Right lobe of liver (tissue), 6 donors: ENCODE measurements at regions not wholly inside any gene's neighbourhood (a gene's known extent, or its start where the extent isn't known, plus 50 kb on each side); places are given as distances from the start of the nearest gene placed in this dataset.
"Not testable (repeated sequence)": the region's sequence is repeated elsewhere in the genome, so short reads cannot be mapped to it uniquely, and the experiment has no call there.

ENCODE experiments used
- ATAC-seq, 4 donors: fragments of 200-7000 bp; cut with Tn5 transposase; one replicate each; pipeline ENCODE4 v1.9.1; 2020; ENCODE audit warnings: mild to moderate bottlenecking in 4 of 4, moderate library complexity in 4 of 4
- DNase-seq, 3 donors: peaks; one replicate each; pipeline ENCODE4 v3.0.0-alpha.2; 2020
- H3K27ac ChIP-seq, 3 donors: fragments of 200-600 bp; one replicate each; pipeline ENCODE4 v1.8.0; 2022
- H3K27me3 ChIP-seq, 2 donors: fragments of 200-600 bp; one replicate each; pipeline ENCODE4 v1.8.0; 2022
- H3K36me3 ChIP-seq, 4 donors: fragments of 200-600 bp; sonication (generic) in 1 of 4; one replicate each; pipeline versions ENCODE4 v1.5.1 to v1.8.0; 2017 to 2022; ENCODE audit warnings: control low read depth in 1 of 4
- H3K4me1 ChIP-seq, 4 donors: fragments of 200-600 bp; sonication (generic) in 1 of 4; one replicate each; pipeline versions ENCODE4 v1.5.1 to v1.8.0; 2017 to 2022; ENCODE audit warnings: control low read depth in 1 of 4
- H3K4me3 ChIP-seq, 3 donors: fragments of 200-600 bp; one replicate each; pipeline ENCODE4 v1.8.0; 2022
- H3K9me3 ChIP-seq, 4 donors: fragments of 200-600 bp; sonication (generic) in 1 of 4; one replicate each; pipeline versions ENCODE4 v1.5.1 to v1.8.0; 2017 to 2022; ENCODE audit warnings: control low read depth in 1 of 4
- CTCF ChIP-seq, 4 donors: fragments of 200-600 bp in 3 of 4; fragments of 450-650 bp in 1 of 4; IDR thresholded peaks; one replicate each; pipeline versions ENCODE4 v1.5.1 to v1.8.0; 2016 to 2022; ENCODE audit warnings: antibody characterized with exemption in 4 of 4, mild to moderate bottlenecking in 2 of 4
- POLR2A ChIP-seq: fragments of 450-650 bp; IDR thresholded peaks from one replicate; pipeline ENCODE4 v1.6.1; 2017; ENCODE audit warnings: antibody characterized with exemption, mild to moderate bottlenecking
- whole genome bisulfite sequencing: methylation state at CpG from one replicate; pipeline ENCODE4 v1.1.6; 2018; ENCODE audit warnings: low coverage, low lambda C conversion rate; ENCODE audit not compliant: insufficient coverage; ENCODE audit errors: missing lambda C conversion rate; 5-methylcytosine and 5-hydroxymethylcytosine counted together
- intact Hi-C, 2 donors: fragments of 100-400 bp; cut with DNase I; formaldehyde crosslinking; loops; one replicate each; pipeline versions ENCODE4 v1.11.2 to v1.14.1; 2022
- donor health status: DM: no; HTN: yes; CAD: no.
- donor health status: DM: no; HTN: no; CAD: no.
- donor health status: DM: no; HTN: no; CAD: no.
- donor health status: DM: no; HTN: yes; CAD: no.
- donor health status: DM: no; HTN: yes; CAD: no.

GRCh38 chr12:39699079-39699478 lies 79.5 kb upstream of the ABCD2 start:
- DNase-seq: not testable (repeated sequence)

GRCh38 chr12:39697108-39697507 lies 77.5 kb upstream of the ABCD2 start:
- no peaks in the 10 kb centered on the region for H3K36me3 ChIP-seq
- 70% methylated on average over 4 of the region's 4 CpGs for WGBS
- intact Hi-C loops: no loop called here
- H3K4me1 ChIP-seq: no peaks in the 10 kb centered on the region
- no peak for ATAC-seq
- no peak overlapping the region for H3K4me3 ChIP-seq
- H3K9me3 ChIP-seq: no peaks in the 10 kb centered on the region
- TF ChIP-seq CTCF (IDR thresholded peaks at IDR 0.05) (no peak), POLR2A (no peak)
- H3K27me3 ChIP-seq: no peaks in the 10 kb centered on the region
- DNase-seq: no peak
- no peak overlapping the region for H3K27ac ChIP-seq

More at GRCh38 chr12:39699079-39699478, 79.5 kb upstream of the ABCD2 start:
- H3K27ac ChIP-seq, H3K4me1 ChIP-seq, intact Hi-C loops, ATAC-seq, H3K27me3 ChIP-seq, H3K9me3 ChIP-seq, H3K4me3 ChIP-seq, H3K36me3 ChIP-seq: not testable (repeated sequence)
- 90% methylated on average over 11 of the region's 17 CpGs for WGBS

GRCh38 chr12:39692258-39692853 lies 72.8 kb upstream of the ABCD2 start:
- 17% methylated on average over 1 of the region's 1 CpG for WGBS

GRCh38 chr12:39685854-39686657 lies 66.5 kb upstream of the ABCD2 start:
- Histone ChIP-seq H3K9me3 (no peaks in the 10 kb centered on the region), H3K36me3 (no peaks in the 10 kb centered on the region), H3K4me1 (no peaks in the 10 kb centered on the region), H3K27me3 (no peaks in the 10 kb centered on the region), H3K27ac (no peak overlapping the region), H3K4me3 (no peak overlapping the region)
- no peak for DNase-seq
- ATAC-seq: no peak
- TF ChIP-seq POLR2A (no peak), CTCF (IDR thresholded peaks at IDR 0.05) (no peak)
- intact Hi-C loops: no loop called here
- no CpG with 5 or more reads among the region's 1 CpG for WGBS

More at GRCh38 chr12:39692258-39692853, 72.8 kb upstream of the ABCD2 start:
- ATAC-seq (peak in 2 of 4 donors; percentile 45 to 47), DNase-seq (no peak)
- no peaks in the 10 kb centered on the region for H3K36me3 ChIP-seq
- no peak for TF ChIP-seq POLR2A
- peak; percentile 37 to 53 (median 50) for TF ChIP-seq CTCF (IDR thresholded peaks at IDR 0.05)
- H3K4me1 ChIP-seq: no peaks in the 10 kb centered on the region
- H3K27me3 ChIP-seq: no peaks in the 10 kb centered on the region
- no peak overlapping the region for H3K4me3 ChIP-seq
- H3K9me3 ChIP-seq: no peaks in the 10 kb centered on the region
- no peak overlapping the region for H3K27ac ChIP-seq
- intact Hi-C loops: no loop called here
